ENCODE measurements at regions not wholly inside any gene's neighbourhood (a gene's known extent, or its start where the extent isn't known, plus 50 kb on each side); places are given as distances from the start of the nearest gene placed in this dataset.

DNA sequence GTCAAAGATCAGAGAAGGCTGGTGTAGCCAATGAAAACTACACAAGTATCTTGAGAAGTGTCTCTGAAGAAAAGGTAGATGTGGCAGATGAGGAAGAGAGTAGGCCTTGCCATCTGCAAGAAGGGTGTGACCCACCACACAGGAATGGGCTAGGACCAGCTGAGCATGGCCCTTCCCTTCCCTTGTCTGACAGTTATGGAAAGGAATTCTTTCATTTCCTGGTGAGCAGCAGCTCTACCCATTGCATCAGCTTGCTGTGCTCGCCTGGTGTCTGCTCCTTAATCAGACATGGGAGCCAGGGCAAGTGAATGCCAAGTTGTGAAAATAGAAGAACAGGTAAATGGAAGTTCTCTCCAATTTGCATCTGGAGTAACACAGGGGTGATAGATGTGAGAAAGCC, 145.2 kb upstream of the KRR1 start:
- no peak for TF ChIP-seq PTBP1 (IDR thresholded peaks at IDR 0.05; ENCODE audit: low read depth, low read length, poor library complexity, severe bottlenecking)
- TF ChIP-seq, protein P1, sequence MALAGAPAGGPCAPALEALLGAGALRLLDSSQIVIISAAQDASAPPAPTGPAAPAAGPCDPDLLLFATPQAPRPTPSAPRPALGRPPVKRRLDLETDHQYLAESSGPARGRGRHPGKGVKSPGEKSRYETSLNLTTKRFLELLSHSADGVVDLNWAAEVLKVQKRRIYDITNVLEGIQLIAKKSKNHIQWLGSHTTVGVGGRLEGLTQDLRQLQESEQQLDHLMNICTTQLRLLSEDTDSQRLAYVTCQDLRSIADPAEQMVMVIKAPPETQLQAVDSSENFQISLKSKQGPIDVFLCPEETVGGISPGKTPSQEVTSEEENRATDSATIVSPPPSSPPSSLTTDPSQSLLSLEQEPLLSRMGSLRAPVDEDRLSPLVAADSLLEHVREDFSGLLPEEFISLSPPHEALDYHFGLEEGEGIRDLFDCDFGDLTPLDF (CRISPR knock-in tag; IDR thresholded peaks at IDR 0.05), result no peak
- TF ChIP-seq, protein P2, sequence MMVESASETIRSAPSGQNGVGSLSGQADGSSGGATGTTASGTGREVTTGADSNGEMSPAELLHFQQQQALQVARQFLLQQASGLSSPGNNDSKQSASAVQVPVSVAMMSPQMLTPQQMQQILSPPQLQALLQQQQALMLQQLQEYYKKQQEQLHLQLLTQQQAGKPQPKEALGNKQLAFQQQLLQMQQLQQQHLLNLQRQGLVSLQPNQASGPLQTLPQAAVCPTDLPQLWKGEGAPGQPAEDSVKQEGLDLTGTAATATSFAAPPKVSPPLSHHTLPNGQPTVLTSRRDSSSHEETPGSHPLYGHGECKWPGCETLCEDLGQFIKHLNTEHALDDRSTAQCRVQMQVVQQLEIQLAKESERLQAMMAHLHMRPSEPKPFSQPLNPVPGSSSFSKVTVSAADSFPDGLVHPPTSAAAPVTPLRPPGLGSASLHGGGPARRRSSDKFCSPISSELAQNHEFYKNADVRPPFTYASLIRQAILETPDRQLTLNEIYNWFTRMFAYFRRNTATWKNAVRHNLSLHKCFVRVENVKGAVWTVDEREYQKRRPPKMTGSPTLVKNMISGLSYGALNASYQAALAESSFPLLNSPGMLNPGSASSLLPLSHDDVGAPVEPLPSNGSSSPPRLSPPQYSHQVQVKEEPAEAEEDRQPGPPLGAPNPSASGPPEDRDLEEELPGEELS (CRISPR knock-in tag; IDR thresholded peaks at IDR 0.05), result no peak
- no peak for TF ChIP-seq MAFG (CRISPR knock-in tag; IDR thresholded peaks at IDR 0.05)
- TF ChIP-seq FOXA3 (CRISPR knock-in tag; IDR thresholded peaks at IDR 0.05), result no peak
- TF ChIP-seq, protein P3, sequence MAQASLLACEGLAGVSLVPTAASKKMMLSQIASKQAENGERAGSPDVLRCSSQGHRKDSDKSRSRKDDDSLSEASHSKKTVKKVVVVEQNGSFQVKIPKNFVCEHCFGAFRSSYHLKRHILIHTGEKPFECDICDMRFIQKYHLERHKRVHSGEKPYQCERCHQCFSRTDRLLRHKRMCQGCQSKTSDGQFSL (CRISPR knock-in tag; IDR thresholded peaks at IDR 0.05), result no peak
- no peak for TF ChIP-seq ZNF274 (CRISPR knock-in tag; IDR thresholded peaks at IDR 0.05)
- TF ChIP-seq, protein P4, sequence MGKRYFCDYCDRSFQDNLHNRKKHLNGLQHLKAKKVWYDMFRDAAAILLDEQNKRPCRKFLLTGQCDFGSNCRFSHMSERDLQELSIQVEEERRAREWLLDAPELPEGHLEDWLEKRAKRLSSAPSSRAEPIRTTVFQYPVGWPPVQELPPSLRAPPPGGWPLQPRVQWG (CRISPR knock-in tag; IDR thresholded peaks at IDR 0.05; ENCODE audit: borderline replicate concordance, low read depth), result no peak
- TF ChIP-seq, protein P5, sequence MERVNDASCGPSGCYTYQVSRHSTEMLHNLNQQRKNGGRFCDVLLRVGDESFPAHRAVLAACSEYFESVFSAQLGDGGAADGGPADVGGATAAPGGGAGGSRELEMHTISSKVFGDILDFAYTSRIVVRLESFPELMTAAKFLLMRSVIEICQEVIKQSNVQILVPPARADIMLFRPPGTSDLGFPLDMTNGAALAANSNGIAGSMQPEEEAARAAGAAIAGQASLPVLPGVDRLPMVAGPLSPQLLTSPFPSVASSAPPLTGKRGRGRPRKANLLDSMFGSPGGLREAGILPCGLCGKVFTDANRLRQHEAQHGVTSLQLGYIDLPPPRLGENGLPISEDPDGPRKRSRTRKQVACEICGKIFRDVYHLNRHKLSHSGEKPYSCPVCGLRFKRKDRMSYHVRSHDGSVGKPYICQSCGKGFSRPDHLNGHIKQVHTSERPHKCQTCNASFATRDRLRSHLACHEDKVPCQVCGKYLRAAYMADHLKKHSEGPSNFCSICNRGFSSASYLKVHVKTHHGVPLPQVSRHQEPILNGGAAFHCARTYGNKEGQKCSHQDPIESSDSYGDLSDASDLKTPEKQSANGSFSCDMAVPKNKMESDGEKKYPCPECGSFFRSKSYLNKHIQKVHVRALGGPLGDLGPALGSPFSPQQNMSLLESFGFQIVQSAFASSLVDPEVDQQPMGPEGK (CRISPR knock-in tag; IDR thresholded peaks at IDR 0.05), result no peak
